ENCODE measurements at regions not wholly inside any gene's neighbourhood (a gene's known extent, or its start where the extent isn't known, plus 50 kb on each side); places are given as distances from the start of the nearest gene placed in this dataset.
"Not testable (repeated sequence)": the region's sequence is repeated elsewhere in the genome, so short reads cannot be mapped to it uniquely, and the experiment has no call there.

- DNase-seq = no peak
Measured at GRCh38 chr6:71621918-71622519, 264.3 kb upstream of the RIMS1 start.

- DNase-seq = no peak
Measured at GRCh38 chr6:71642120-71642519, 244.2 kb upstream of the RIMS1 start.

GRCh38 chr6:71642793-71643192 lies 243.6 kb upstream of the RIMS1 start:
- no peak for DNase-seq

GRCh38 chr6:71645299-71645698 lies 241.1 kb upstream of the RIMS1 start:
- no peak for DNase-seq

- DNase-seq = no peak
Measured at GRCh38 chr6:71649915-71650314, 236.4 kb upstream of the RIMS1 start.

- no peak for DNase-seq
Measured at GRCh38 chr6:71651636-71652035, 234.7 kb upstream of the RIMS1 start.

- DNase-seq = no peak
Measured at GRCh38 chr6:71656121-71656520, 230.2 kb upstream of the RIMS1 start.

GRCh38 chr6:71665931-71666330 lies 220.4 kb upstream of the RIMS1 start:
- no peak for DNase-seq

- no peak for DNase-seq
Measured at GRCh38 chr6:71672876-71673275, 213.5 kb upstream of the RIMS1 start.

- no peak for DNase-seq
Measured at GRCh38 chr6:71675386-71675785, 211.0 kb upstream of the RIMS1 start.

GRCh38 chr6:71676298-71676697 lies 210.1 kb upstream of the RIMS1 start:
- DNase-seq = no peak

GRCh38 chr6:71678091-71678490 lies 208.3 kb upstream of the RIMS1 start:
- no peak for DNase-seq

GRCh38 chr6:71681234-71681867 lies 205.0 kb upstream of the RIMS1 start:
- no peak for DNase-seq

- DNase-seq = not testable (repeated sequence)
Measured at GRCh38 chr6:71686021-71686677, 200.2 kb upstream of the RIMS1 start.

- DNase-seq = no peak
Measured at GRCh38 chr6:71698702-71699101, 187.6 kb upstream of the RIMS1 start.

- no peak for DNase-seq
Measured at GRCh38 chr6:71706523-71706922, 179.8 kb upstream of the RIMS1 start.

- no peak for DNase-seq
Measured at GRCh38 chr6:71707059-71707458, 179.3 kb upstream of the RIMS1 start.

- no peak for DNase-seq
Measured at GRCh38 chr6:71720705-71721104, 165.6 kb upstream of the RIMS1 start.

GRCh38 chr6:71721642-71722041 lies 164.7 kb upstream of the RIMS1 start:
- no peak for DNase-seq

GRCh38 chr6:71722736-71723135 lies 163.6 kb upstream of the RIMS1 start:
- no peak for DNase-seq

- no peak for DNase-seq
Measured at GRCh38 chr6:71724456-71725125, 161.8 kb upstream of the RIMS1 start.

- no peak for DNase-seq
Measured at GRCh38 chr6:71725126-71725470, 161.3 kb upstream of the RIMS1 start.

GRCh38 chr6:71726121-71726520 lies 160.2 kb upstream of the RIMS1 start:
- no peak for DNase-seq

Data from CD4-positive, alpha-beta T cell treated with Interferon alpha-2 for 1 hour (primary cell).